ENCODE measurements at regions not wholly inside any gene's neighbourhood (a gene's known extent, or its start where the extent isn't known, plus 50 kb on each side); places are given as distances from the start of the nearest gene placed in this dataset.

GRCh38 chr4:186851291-186852072, 127.8 kb upstream of the FAT1 start:
- TF ChIP-seq POLR2AphosphoS5 (IDR thresholded peaks at IDR 0.05) (no peak), CTCF (IDR thresholded peaks at IDR 0.05) (no peak), EP300 (IDR thresholded peaks at IDR 0.05; ENCODE audit: low read depth) (no peak), POLR2A (IDR thresholded peaks at IDR 0.05) (no peak)
- Histone ChIP-seq H3K4me3 (no peak overlapping the region), H3K4me1 (peaks cover 0 to 24% (median 2%) of the 10 kb centered on the region in 4 donors), H3K9me3 (peaks cover 0 to 5% of the 10 kb centered on the region in 2 donors), H3K36me3 (no peaks in the 10 kb centered on the region), H3K27me3 (no peaks in the 10 kb centered on the region), H3K27ac (peak overlapping the region; percentile 71 to 84 (median 82))
- intact Hi-C loops (cut with DNase I; ENCODE audit: low total_unique reads) (no loop called here), in situ Hi-C loops (cut with MboI; ENCODE audit: low pct_ligation_motif_present in 1 of 4, low pct_unique_long_range_greater_than_20kb in 1 of 4, low sequenced_read_pairs in 3 of 4) (no loop called here)
- 62 to 87% methylated on average over 2 of the region's 2 CpGs for WGBS, 2 donors (ENCODE audit: low coverage in 1 of 2)
- DNase-seq = no peak

- in situ Hi-C loops (cut with MboI; ENCODE audit: low pct_ligation_motif_present in 1 of 4, low pct_unique_long_range_greater_than_20kb in 1 of 4, low sequenced_read_pairs in 3 of 4) = no loop called here
- intact Hi-C loops (cut with DNase I; ENCODE audit: low total_unique reads) = no loop called here
- Histone ChIP-seq H3K9me3 (peaks cover 0 to 5% of the 10 kb centered on the region in 2 donors), H3K4me1 (peaks cover 0 to 24% (median 2%) of the 10 kb centered on the region in 4 donors), H3K27ac (peak overlapping the region; percentile 71 to 84 (median 82)), H3K27me3 (no peaks in the 10 kb centered on the region), H3K4me3 (no peak overlapping the region), H3K36me3 (no peaks in the 10 kb centered on the region)
- 55 to 57% methylated on average over 2 of the region's 2 CpGs for WGBS, 2 donors (ENCODE audit: low coverage in 1 of 2)
- TF ChIP-seq POLR2AphosphoS5 (IDR thresholded peaks at IDR 0.05) = peak in 2 of 3 donors; percentile 20 to 67
- TF ChIP-seq EP300 (IDR thresholded peaks at IDR 0.05; ENCODE audit: low read depth) = no peak
- no peak for TF ChIP-seq CTCF (IDR thresholded peaks at IDR 0.05)
- no peak for DNase-seq
Observed at GRCh38 chr4:186852073-186852420, 128.4 kb upstream of the FAT1 start.

GRCh38 chr4:186852964-186853391, 129.3 kb upstream of the FAT1 start:
- H3K27me3 ChIP-seq = no peaks in the 10 kb centered on the region
- intact Hi-C loops (cut with DNase I; ENCODE audit: low total_unique reads) = no loop called here
- 18 to 34% methylated on average over 1 of the region's 1 CpG for WGBS, 2 donors (ENCODE audit: low coverage in 1 of 2)
- H3K36me3 ChIP-seq = no peaks in the 10 kb centered on the region
- in situ Hi-C loops (cut with MboI; ENCODE audit: low pct_ligation_motif_present in 1 of 4, low pct_unique_long_range_greater_than_20kb in 1 of 4, low sequenced_read_pairs in 3 of 4) = no loop called here
- H3K27ac ChIP-seq = peak overlapping the region; percentile 54 to 84 (median 76)
- TF ChIP-seq EP300 (IDR thresholded peaks at IDR 0.05; ENCODE audit: low read depth) = no peak
- TF ChIP-seq POLR2A (IDR thresholded peaks at IDR 0.05) = no peak
- no peak for TF ChIP-seq CTCF (IDR thresholded peaks at IDR 0.05)
- no peak for TF ChIP-seq POLR2AphosphoS5 (IDR thresholded peaks at IDR 0.05)
- peaks cover 0 to 5% of the 10 kb centered on the region in 2 donors for H3K9me3 ChIP-seq
- H3K4me1 ChIP-seq = peaks cover 0 to 24% (median 2%) of the 10 kb centered on the region in 4 donors
- no peak for DNase-seq
- no peak overlapping the region for H3K4me3 ChIP-seq

- Histone ChIP-seq H3K27ac (no peak overlapping the region), H3K4me3 (no peak overlapping the region), H3K36me3 (no peaks in the 10 kb centered on the region), H3K4me1 (peaks cover 0 to 24% (median 2%) of the 10 kb centered on the region in 4 donors), H3K27me3 (no peaks in the 10 kb centered on the region), H3K9me3 (peaks cover 0 to 5% of the 10 kb centered on the region in 2 donors)
- intact Hi-C loops (cut with DNase I; ENCODE audit: low total_unique reads) = no loop called here
- no peak for DNase-seq
- 92% methylated on average over 3 of the region's 3 CpGs; no CpG with 5 or more reads in 1 of the 2 donors for WGBS, 2 donors (ENCODE audit: low coverage in 1 of 2)
- in situ Hi-C loops (cut with MboI; ENCODE audit: low pct_ligation_motif_present in 1 of 4, low pct_unique_long_range_greater_than_20kb in 1 of 4, low sequenced_read_pairs in 3 of 4) = no loop called here
- TF ChIP-seq EP300 (IDR thresholded peaks at IDR 0.05; ENCODE audit: low read depth) (no peak), POLR2AphosphoS5 (IDR thresholded peaks at IDR 0.05) (no peak), POLR2A (IDR thresholded peaks at IDR 0.05) (no peak), CTCF (IDR thresholded peaks at IDR 0.05) (no peak)
Observed at GRCh38 chr4:186854256-186854655, 130.6 kb upstream of the FAT1 start.

Data from transverse colon (tissue), 4 donors.